Activated CD4-positive, alpha-beta T cell treated with anti-CD3 and anti-CD28 coated beads, Interleukin-2, amount 10 ng/mL, durations not matched to agents 24 days and 14 days (primary cell): ENCODE measurements at regions not wholly inside any gene's neighbourhood (a gene's known extent, or its start where the extent isn't known, plus 50 kb on each side); places are given as distances from the start of the nearest gene placed in this dataset.
"Not testable (repeated sequence)": the region's sequence is repeated elsewhere in the genome, so short reads cannot be mapped to it uniquely, and the experiment has no call there.

ENCODE experiments used
- DNase-seq: peaks from one replicate; pipeline ENCODE4 v3.0.0; 2022
- H3K27ac Mint-ChIP-seq: one replicate; pipeline ENCODE4 v1.8.0; 2022; ENCODE audit warnings: mild to moderate bottlenecking, mixed read lengths
- H3K27me3 Mint-ChIP-seq: one replicate; pipeline ENCODE4 v1.8.0; 2022; ENCODE audit warnings: mixed read lengths
- H3K36me3 Mint-ChIP-seq: one replicate; pipeline ENCODE4 v1.8.0; 2022; ENCODE audit warnings: low read depth, mild to moderate bottlenecking, mixed read lengths
- H3K4me1 Mint-ChIP-seq: one replicate; pipeline ENCODE4 v1.8.0; 2021; ENCODE audit warnings: mixed read lengths
- H3K4me3 Mint-ChIP-seq: one replicate; pipeline ENCODE4 v1.8.0; 2022; ENCODE audit warnings: mild to moderate bottlenecking, moderate library complexity, mixed read lengths
- H3K9me3 Mint-ChIP-seq: one replicate; pipeline ENCODE4 v1.8.0; 2021; ENCODE audit warnings: mixed read lengths
- intact Hi-C: fragments of 100-400 bp; cut with micrococcal nuclease; formaldehyde crosslinking; loops from one replicate; pipeline ENCODE4 v1.15.1; 2023

DNA sequence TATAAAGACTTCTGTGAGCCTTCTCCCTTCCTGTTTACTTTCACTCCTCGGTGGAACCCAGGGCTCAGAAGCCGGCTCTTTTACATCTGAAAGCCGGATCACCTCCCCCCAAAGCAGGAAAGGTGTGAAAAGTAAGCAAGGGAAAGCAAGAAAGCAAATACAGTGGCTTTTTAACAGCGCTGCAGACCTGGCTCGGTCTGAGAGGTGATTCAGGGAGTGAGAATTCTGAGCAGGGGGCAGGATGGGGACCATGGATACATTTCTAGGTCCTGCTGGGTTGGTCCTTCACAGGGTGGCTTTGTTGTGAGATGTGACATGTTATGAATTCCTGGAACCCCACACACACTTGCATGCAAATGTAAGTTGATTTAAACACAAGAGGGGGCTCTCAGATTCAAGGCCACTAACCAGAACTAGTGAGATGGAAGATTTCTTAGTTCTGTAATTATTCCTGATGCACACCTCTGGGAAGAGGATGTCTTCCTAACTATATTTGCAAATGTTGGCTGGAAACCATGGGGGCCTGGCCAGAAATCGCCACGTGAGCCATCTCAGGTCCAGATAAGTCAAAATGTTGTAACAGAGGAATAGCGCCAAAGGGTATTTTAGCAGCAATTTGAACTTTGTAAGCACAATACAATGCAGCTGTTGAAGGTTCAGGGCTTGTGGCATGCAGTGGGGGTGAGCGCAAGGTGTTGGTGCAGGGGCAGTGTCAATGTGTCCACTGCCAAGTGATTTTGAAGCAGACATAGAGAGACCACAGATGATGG lies 670.1 kb upstream of the LCORL start:
- H3K4me1 Mint-ChIP-seq = no peaks in the 10 kb centered on the region
- intact Hi-C loops = no loop called here
- H3K27me3 Mint-ChIP-seq = peaks cover 8% of the 10 kb centered on the region
- DNase-seq = no peak
- H3K4me3 Mint-ChIP-seq = no peak overlapping the region
- H3K27ac Mint-ChIP-seq = no peak overlapping the region
- H3K36me3 Mint-ChIP-seq = no peaks in the 10 kb centered on the region
- H3K9me3 Mint-ChIP-seq = no peaks in the 10 kb centered on the region

- intact Hi-C loops = no loop called here
- Mint-ChIP-seq H3K36me3 (no peaks in the 10 kb centered on the region), H3K4me1 (no peaks in the 10 kb centered on the region), H3K9me3 (no peaks in the 10 kb centered on the region), H3K4me3 (no peak overlapping the region), H3K27me3 (peaks cover 8% of the 10 kb centered on the region), H3K27ac (no peak overlapping the region)
- no peak for DNase-seq
Measured at GRCh38 chr4:18690291-18690955, 668.9 kb upstream of the LCORL start.

DNA sequence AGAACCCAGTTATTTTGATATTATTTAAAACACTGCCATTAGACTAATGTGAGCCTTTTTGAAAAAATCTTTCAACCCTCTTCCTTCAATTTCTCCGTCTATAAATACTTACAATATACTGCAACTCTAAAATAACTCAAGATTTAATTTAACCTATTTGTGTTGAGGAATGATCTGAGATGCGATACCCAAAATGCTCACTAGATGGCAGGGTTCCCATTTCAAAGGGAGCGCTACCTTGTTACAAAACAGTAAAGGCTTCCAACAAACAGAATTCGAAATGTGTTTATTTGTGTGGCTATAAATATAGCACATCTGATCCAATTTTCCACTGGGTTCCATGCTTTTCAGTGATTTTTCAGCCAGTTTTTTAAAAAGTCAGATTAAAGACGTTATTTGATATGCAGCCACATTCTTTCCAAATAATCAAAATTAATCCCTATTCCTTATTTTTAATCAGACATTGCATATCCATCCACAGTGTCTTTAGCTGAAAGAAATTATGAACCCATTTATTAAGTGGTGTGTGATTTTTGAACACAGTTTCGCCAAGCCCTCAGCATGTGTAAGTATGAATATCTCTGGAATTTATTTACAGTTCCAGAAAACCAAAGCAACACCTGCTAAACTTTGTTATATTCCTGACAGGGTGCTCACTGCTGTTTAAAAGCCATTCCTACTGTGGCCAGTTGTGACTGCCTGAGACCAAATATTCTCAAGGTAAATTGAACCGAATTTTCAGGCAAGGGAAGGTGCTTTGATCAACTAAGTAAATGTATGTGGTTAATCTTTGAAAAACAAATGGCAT lies 668.0 kb upstream of the LCORL start:
- peak; percentile 79 for DNase-seq
- Mint-ChIP-seq H3K4me1 (no peaks in the 10 kb centered on the region), H3K36me3 (no peaks in the 10 kb centered on the region), H3K9me3 (no peaks in the 10 kb centered on the region), H3K4me3 (no peak overlapping the region), H3K27ac (no peak overlapping the region), H3K27me3 (peaks cover 8% of the 10 kb centered on the region)
- intact Hi-C loops = no loop called here

DNA sequence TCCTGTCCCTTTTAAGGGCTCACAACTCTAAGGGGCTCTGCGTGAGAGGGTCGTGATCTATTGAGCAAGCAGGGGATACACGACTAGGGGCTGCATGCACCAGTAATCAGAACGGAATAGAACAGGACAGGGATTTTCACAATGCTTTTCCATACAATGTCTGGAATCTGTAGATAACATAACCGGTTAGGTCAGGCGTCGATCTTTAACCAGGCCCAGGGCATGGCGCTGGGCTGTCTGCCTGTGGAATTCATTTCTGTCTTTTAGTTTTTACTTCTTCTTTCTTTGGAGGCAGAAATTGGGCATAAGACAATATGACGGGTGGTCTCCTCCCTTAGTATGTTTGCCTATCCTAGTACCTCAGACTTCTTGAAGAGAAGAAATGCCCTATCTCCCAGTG lies 666.8 kb upstream of the LCORL start:
- H3K27ac Mint-ChIP-seq, intact Hi-C loops, H3K36me3 Mint-ChIP-seq, H3K4me1 Mint-ChIP-seq, H3K27me3 Mint-ChIP-seq, H3K9me3 Mint-ChIP-seq, H3K4me3 Mint-ChIP-seq, DNase-seq: not testable (repeated sequence)

DNA sequence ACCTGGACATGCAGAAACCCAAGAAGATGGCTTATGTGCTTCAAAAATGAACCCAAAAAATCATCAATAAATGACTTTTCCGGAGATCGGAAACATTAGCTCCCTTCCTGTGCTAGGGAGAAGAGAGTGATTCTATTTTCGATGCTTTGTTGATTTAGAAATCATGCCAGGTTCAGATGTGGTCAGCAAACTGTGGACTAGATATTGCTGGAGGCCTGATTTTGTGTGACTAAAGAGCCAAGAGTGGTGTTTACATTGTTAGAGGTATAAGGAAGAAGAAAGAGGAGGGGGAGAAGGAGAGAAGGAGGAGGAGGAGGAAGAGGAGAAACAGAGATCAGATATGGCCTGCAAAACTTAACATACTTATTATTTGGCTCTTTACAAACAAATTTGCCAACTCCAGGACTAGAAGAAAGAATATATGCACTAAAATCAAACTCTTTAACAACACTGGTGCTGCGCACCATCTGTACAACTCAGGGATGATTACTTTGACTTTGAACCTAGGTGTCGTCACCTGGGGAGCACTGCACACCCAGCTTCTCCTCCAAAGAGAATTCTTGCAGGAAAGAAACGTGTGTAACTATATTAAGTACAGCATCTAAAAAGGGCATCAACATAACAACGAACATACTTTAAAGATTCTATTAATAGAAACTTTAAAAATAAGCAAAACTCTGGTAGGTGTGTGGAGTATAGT lies 664.9 kb upstream of the LCORL start:
- intact Hi-C loops = no loop called here
- H3K27ac Mint-ChIP-seq = no peak overlapping the region
- H3K27me3 Mint-ChIP-seq = peaks cover 8% of the 10 kb centered on the region
- H3K9me3 Mint-ChIP-seq = no peaks in the 10 kb centered on the region
- H3K4me1 Mint-ChIP-seq = no peaks in the 10 kb centered on the region
- no peaks in the 10 kb centered on the region for H3K36me3 Mint-ChIP-seq
- no peak overlapping the region for H3K4me3 Mint-ChIP-seq
- DNase-seq = no peak

GRCh38 chr4:18684932-18685331 lies 663.4 kb upstream of the LCORL start:
- intact Hi-C loops = no loop called here
- H3K36me3 Mint-ChIP-seq = no peaks in the 10 kb centered on the region
- no peak overlapping the region for H3K27ac Mint-ChIP-seq

GRCh38 chr4:18676526-18676915 lies 655.0 kb upstream of the LCORL start:
- H3K36me3 Mint-ChIP-seq = no peaks in the 10 kb centered on the region
- no peaks in the 10 kb centered on the region for H3K4me1 Mint-ChIP-seq
- intact Hi-C loops = no loop called here
- H3K4me3 Mint-ChIP-seq = no peak overlapping the region
- H3K27me3 Mint-ChIP-seq = no peaks in the 10 kb centered on the region
- DNase-seq = no peak
- no peaks in the 10 kb centered on the region for H3K9me3 Mint-ChIP-seq
- H3K27ac Mint-ChIP-seq = no peak overlapping the region

More at GRCh38 chr4:18684932-18685331, 663.4 kb upstream of the LCORL start:
- H3K9me3 Mint-ChIP-seq = no peaks in the 10 kb centered on the region
- H3K4me1 Mint-ChIP-seq = no peaks in the 10 kb centered on the region
- H3K4me3 Mint-ChIP-seq = no peak overlapping the region
- no peak for DNase-seq
- peaks cover 1% of the 10 kb centered on the region for H3K27me3 Mint-ChIP-seq

- intact Hi-C loops = no loop called here
- H3K27ac Mint-ChIP-seq = no peak overlapping the region
- H3K36me3 Mint-ChIP-seq = no peaks in the 10 kb centered on the region
- no peaks in the 10 kb centered on the region for H3K9me3 Mint-ChIP-seq
- DNase-seq = no peak
- H3K4me1 Mint-ChIP-seq = no peaks in the 10 kb centered on the region
- H3K27me3 Mint-ChIP-seq = no peaks in the 10 kb centered on the region
- H3K4me3 Mint-ChIP-seq = no peak overlapping the region
Measured at GRCh38 chr4:18675586-18676525, 654.3 kb upstream of the LCORL start.

DNA sequence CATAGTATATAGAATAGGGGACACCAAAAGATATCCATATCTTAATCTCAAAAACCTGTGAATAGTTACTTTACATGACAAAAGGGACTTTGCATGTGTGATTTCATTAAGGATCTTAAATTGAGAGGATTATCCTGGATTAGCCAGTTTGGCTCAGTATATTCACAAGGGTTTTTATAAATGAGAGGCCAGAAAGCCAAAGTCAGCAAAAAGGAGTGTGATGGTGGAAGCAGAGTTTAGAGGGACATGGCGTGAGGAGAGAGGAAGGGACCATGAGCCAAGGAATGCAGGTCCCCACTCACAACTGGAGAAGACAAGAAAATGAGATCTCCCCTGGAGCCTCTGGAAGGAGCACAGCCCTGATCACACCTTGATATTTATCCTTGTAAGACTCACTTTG lies 648.5 kb upstream of the LCORL start:
- Mint-ChIP-seq H3K4me3 (no peak overlapping the region), H3K9me3 (no peaks in the 10 kb centered on the region), H3K27ac (no peak overlapping the region), H3K27me3 (no peaks in the 10 kb centered on the region), H3K36me3 (no peaks in the 10 kb centered on the region), H3K4me1 (no peaks in the 10 kb centered on the region)
- DNase-seq = no peak
- intact Hi-C loops = no loop called here

DNA sequence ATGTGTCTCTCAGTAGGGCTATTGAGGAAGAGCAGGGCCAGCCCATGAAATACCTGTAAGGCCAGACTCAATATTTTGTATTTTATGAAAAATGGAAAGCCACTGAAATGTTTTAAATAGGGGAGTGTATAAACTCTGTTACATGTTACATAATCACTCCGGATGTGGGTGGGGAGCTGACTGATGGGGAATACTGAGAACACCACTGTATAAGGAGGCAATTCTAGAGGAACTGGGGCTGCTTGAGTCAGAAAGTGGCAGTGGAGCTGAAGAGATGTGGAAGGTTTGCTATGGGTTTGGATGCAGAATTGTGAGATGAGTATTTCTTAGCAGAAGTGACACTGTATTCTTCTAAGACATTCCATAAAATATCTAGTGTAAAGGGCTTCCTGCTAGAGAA lies 647.8 kb upstream of the LCORL start:
- DNase-seq = no peak
- intact Hi-C loops = no loop called here
- Mint-ChIP-seq H3K36me3 (no peaks in the 10 kb centered on the region), H3K27ac (no peak overlapping the region), H3K27me3 (no peaks in the 10 kb centered on the region), H3K9me3 (no peaks in the 10 kb centered on the region), H3K4me3 (no peak overlapping the region), H3K4me1 (no peaks in the 10 kb centered on the region)

GRCh38 chr4:18666322-18666721 lies 644.8 kb upstream of the LCORL start:
- H3K27me3 Mint-ChIP-seq = no peaks in the 10 kb centered on the region
- H3K27ac Mint-ChIP-seq = no peak overlapping the region
- intact Hi-C loops = no loop called here
- H3K36me3 Mint-ChIP-seq = no peaks in the 10 kb centered on the region
- no peaks in the 10 kb centered on the region for H3K9me3 Mint-ChIP-seq
- H3K4me1 Mint-ChIP-seq = no peaks in the 10 kb centered on the region
- no peak for DNase-seq
- no peak overlapping the region for H3K4me3 Mint-ChIP-seq

DNA sequence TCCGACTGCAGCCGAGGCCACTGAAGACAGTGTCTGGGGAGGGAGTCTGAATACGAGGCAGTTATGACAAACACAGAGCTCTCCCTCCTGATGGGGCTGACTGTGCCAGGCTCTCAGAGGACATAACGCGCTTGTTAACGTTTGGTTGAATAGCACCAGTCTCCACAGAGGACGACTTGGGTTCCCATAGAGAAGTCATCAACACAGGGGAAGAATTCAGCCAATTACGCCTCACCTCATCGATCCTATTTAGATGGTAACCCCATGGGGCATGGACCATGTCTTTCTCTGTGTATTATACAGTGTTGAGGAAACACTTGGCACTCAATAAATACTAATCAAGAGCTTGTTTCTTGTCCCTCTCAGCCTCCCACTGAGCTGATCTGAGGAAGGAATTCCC lies 642.6 kb upstream of the LCORL start:
- no peak for DNase-seq
- Mint-ChIP-seq H3K27me3 (no peaks in the 10 kb centered on the region), H3K4me1 (no peaks in the 10 kb centered on the region), H3K36me3 (no peaks in the 10 kb centered on the region), H3K4me3 (no peak overlapping the region), H3K9me3 (no peaks in the 10 kb centered on the region), H3K27ac (no peak overlapping the region)
- intact Hi-C loops = no loop called here

DNA sequence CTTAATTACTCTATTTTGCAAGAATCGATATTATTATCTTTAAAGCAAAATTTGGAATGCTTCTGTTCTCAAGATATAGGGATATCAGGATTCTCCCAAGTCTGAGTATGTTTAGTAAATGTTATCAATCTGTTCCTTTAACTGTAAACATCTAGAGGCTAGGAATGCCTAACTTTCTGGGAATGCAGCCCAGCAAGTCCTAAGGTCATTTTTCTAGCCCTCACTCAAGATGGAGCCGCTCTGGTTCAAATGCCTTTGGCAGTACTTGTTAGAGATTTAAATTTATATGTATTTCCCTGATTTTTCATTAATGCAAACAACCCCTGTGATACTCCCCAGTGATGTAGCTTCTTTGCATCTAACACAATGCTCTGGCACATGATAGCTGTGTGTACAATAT lies 623.8 kb upstream of the LCORL start:
- DNase-seq = no peak
- Mint-ChIP-seq H3K36me3 (no peaks in the 10 kb centered on the region), H3K27ac (no peak overlapping the region), H3K4me1 (no peaks in the 10 kb centered on the region), H3K27me3 (no peaks in the 10 kb centered on the region), H3K4me3 (no peak overlapping the region), H3K9me3 (peaks cover 4% of the 10 kb centered on the region)
- intact Hi-C loops = no loop called here
